ENCODE measurements at regions not wholly inside any gene's neighbourhood (a gene's known extent, or its start where the extent isn't known, plus 50 kb on each side); places are given as distances from the start of the nearest gene placed in this dataset.

- no peak for TF ChIP-seq CTCF (IDR thresholded peaks at IDR 0.05; ENCODE audit: low read depth, low read length, poor library complexity, severe bottlenecking)
- no peak for TF ChIP-seq EZH2phosphoT487 (IDR thresholded peaks at IDR 0.05; ENCODE audit: borderline replicate concordance, low read length)
- Histone ChIP-seq H3K4me3 (ENCODE audit: low read length) (no peak overlapping the region), H3K9me3 (ENCODE audit: control insufficient read depth, insufficient read depth, low read length) (no peaks in the 10 kb centered on the region), H3K9me2 (replicated peaks; ENCODE audit: control insufficient read depth, low read length) (no peaks in the 10 kb centered on the region), H4K20me1 (ENCODE audit: control insufficient read depth, insufficient read depth, low read depth, low read length) (no peaks in the 10 kb centered on the region), H3K27me3 (ENCODE audit: control insufficient read depth, low read length) (no peaks in the 10 kb centered on the region), H3K4me2 (ENCODE audit: low read length) (no peak overlapping the region), H3F3A (ENCODE audit: control insufficient read depth, insufficient read depth) (no peaks in the 10 kb centered on the region), H3K27ac (ENCODE audit: low read depth, low read length) (no peak overlapping the region), H3K79me2 (ENCODE audit: control insufficient read depth, low read length) (no peaks in the 10 kb centered on the region), H3K4me1 (ENCODE audit: control insufficient read depth, low read length) (no peaks in the 10 kb centered on the region), H3K36me3 (ENCODE audit: control insufficient read depth, low read length) (no peaks in the 10 kb centered on the region)
Measured at GRCh38 chr3:147197739-147198138, 208.6 kb downstream of the ZIC4 start.

GRCh38 chr3:147195887-147196286 lies 210.5 kb downstream of the ZIC4 start:
- no peak for TF ChIP-seq CTCF (IDR thresholded peaks at IDR 0.05; ENCODE audit: low read depth, low read length, poor library complexity, severe bottlenecking)
- H3K9me3 ChIP-seq (ENCODE audit: control insufficient read depth, insufficient read depth, low read length), result no peaks in the 10 kb centered on the region
- no peak overlapping the region for H3K4me3 ChIP-seq (ENCODE audit: low read length)
- no peak overlapping the region for H3K27ac ChIP-seq (ENCODE audit: low read depth, low read length)
- H3K4me2 ChIP-seq (ENCODE audit: low read length), result no peak overlapping the region
- H4K20me1 ChIP-seq (ENCODE audit: control insufficient read depth, insufficient read depth, low read depth, low read length), result no peaks in the 10 kb centered on the region
- H3K9me2 ChIP-seq (replicated peaks; ENCODE audit: control insufficient read depth, low read length), result no peaks in the 10 kb centered on the region
- no peaks in the 10 kb centered on the region for H3K79me2 ChIP-seq (ENCODE audit: control insufficient read depth, low read length)
- H3K36me3 ChIP-seq (ENCODE audit: control insufficient read depth, low read length), result no peaks in the 10 kb centered on the region
- no peaks in the 10 kb centered on the region for H3F3A ChIP-seq (ENCODE audit: control insufficient read depth, insufficient read depth)
- H3K4me1 ChIP-seq (ENCODE audit: control insufficient read depth, low read length), result no peaks in the 10 kb centered on the region
- no peaks in the 10 kb centered on the region for H3K27me3 ChIP-seq (ENCODE audit: control insufficient read depth, low read length)

- TF ChIP-seq EZH2phosphoT487 (IDR thresholded peaks at IDR 0.05; ENCODE audit: borderline replicate concordance, low read length), result no peak
- peak; percentile 81 for TF ChIP-seq CTCF (IDR thresholded peaks at IDR 0.05; ENCODE audit: low read depth, low read length, poor library complexity, severe bottlenecking)
- no peaks in the 10 kb centered on the region for H3K79me2 ChIP-seq (ENCODE audit: control insufficient read depth, low read length)
- no peaks in the 10 kb centered on the region for H4K20me1 ChIP-seq (ENCODE audit: control insufficient read depth, insufficient read depth, low read depth, low read length)
- H3K36me3 ChIP-seq (ENCODE audit: control insufficient read depth, low read length), result no peaks in the 10 kb centered on the region
- no peak overlapping the region for H3K4me2 ChIP-seq (ENCODE audit: low read length)
- H3K9me2 ChIP-seq (replicated peaks; ENCODE audit: control insufficient read depth, low read length), result no peaks in the 10 kb centered on the region
- no peak overlapping the region for H3K27ac ChIP-seq (ENCODE audit: low read depth, low read length)
- H3F3A ChIP-seq (ENCODE audit: control insufficient read depth, insufficient read depth), result no peaks in the 10 kb centered on the region
- no peaks in the 10 kb centered on the region for H3K4me1 ChIP-seq (ENCODE audit: control insufficient read depth, low read length)
- H3K4me3 ChIP-seq (ENCODE audit: low read length), result no peak overlapping the region
- H3K27me3 ChIP-seq (ENCODE audit: control insufficient read depth, low read length), result no peaks in the 10 kb centered on the region
- no peaks in the 10 kb centered on the region for H3K9me3 ChIP-seq (ENCODE audit: control insufficient read depth, insufficient read depth, low read length)
Measured at GRCh38 chr3:147191795-147192385, 214.5 kb downstream of the ZIC4 start.

All from DOHH2 (cell line).